Esophagus muscularis mucosa (tissue), 4 donors: ENCODE measurements at regions not wholly inside any gene's neighbourhood (a gene's known extent, or its start where the extent isn't known, plus 50 kb on each side); places are given as distances from the start of the nearest gene placed in this dataset.

Experiments used
- DNase-seq: peaks from one replicate; pipeline ENCODE4 v3.0.0-alpha.2; 2017; ENCODE audit errors: extremely low spot score
- H3K27ac ChIP-seq, 4 donors: fragments of 200-600 bp; sonication (generic); replicated peaks in 1 of 4; 1 replicate in 3 of 4; 2 replicates in 1 of 4; pipeline ENCODE4 v1.5.1; 2016 to 2019; ENCODE audit warnings: mild to moderate bottlenecking in 1 of 4
- H3K27me3 ChIP-seq, 4 donors: fragments of 200-600 bp; sonication (generic); one replicate each; pipeline versions ENCODE4 v1.5.1 to v1.6.0; 2016 to 2019
- H3K36me3 ChIP-seq, 4 donors: fragments of 200-600 bp; sonication (generic); one replicate each; pipeline ENCODE4 v1.5.1; 2016 to 2019
- H3K4me1 ChIP-seq, 4 donors: fragments of 200-600 bp; sonication (generic); one replicate each; pipeline ENCODE4 v1.5.1; 2016 to 2019
- H3K4me3 ChIP-seq, 4 donors: fragments of 200-600 bp; sonication (generic); 1 replicate in 2 of 4; 2 replicates in 2 of 4; pipeline ENCODE4 v1.5.1; 2016 to 2019; ENCODE audit warnings: mild to moderate bottlenecking in 4 of 4, moderate library complexity in 1 of 4
- H3K9me3 ChIP-seq, 4 donors: fragments of 200-600 bp; sonication (generic); 1 replicate in 3 of 4; 2 replicates in 1 of 4; pipeline ENCODE4 v1.5.1; 2016 to 2019
- EP300 ChIP-seq: sonication (generic); formaldehyde crosslinking; IDR thresholded peaks from one replicate; pipeline ENCODE4 v1.6.1; 2017; ENCODE audit warnings: antibody characterized with exemption
- POLR2A ChIP-seq: fragments of 450-650 bp; IDR thresholded peaks from one replicate; pipeline ENCODE4 v1.6.1; 2017; ENCODE audit warnings: antibody characterized with exemption, moderate library complexity, mild to moderate bottlenecking, low read depth
- POLR2AphosphoS5 ChIP-seq, 2 donors: sonication (generic); formaldehyde crosslinking; IDR thresholded peaks; one replicate each; pipeline ENCODE4 v1.6.1; 2017; ENCODE audit warnings: antibody characterized with exemption in 2 of 2
- WGBS: methylation state at CpG from one replicate; pipeline ENCODE4 v1.1.5; 2018; 5-methylcytosine and 5-hydroxymethylcytosine counted together
- intact Hi-C: fragments of 100-400 bp; cut with DNase I; formaldehyde crosslinking; loops from one replicate; pipeline ENCODE4 v1.15.1; 2023
- TF ChIP-seq, protein P1 (sequence below), 3 experiments: fragments of 200-600 bp in 2 of 3; fragments of 450-650 bp in 1 of 3; sonication (generic) in 2 of 3; IDR thresholded peaks; one replicate each; pipeline ENCODE4 v1.5.1; 2017 to 2019; ENCODE audit warnings: antibody characterized with exemption in 3 of 3, mild to moderate bottlenecking in 2 of 3, moderate library complexity in 1 of 3

DNA sequence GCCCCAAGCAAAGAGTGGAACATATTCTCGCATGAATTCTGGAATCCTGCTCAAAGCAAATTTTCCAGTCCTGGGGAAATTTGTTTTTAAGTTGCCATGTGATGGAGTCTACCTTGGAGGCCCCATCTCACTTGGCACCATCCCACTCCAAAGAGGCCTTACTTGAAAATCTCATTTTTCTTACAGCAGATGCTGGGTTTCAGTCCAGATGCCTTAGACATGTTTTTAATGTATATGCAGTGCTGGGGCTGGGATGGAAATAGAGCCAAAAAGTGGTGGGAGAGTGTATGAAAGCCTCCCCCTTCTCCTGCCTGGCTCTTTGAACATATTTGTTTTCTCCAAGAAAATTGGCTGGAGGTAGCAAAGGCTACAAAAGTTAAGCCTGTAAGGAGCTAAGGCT is 493.7 kb downstream of the ENC1 start:
- no peak for DNase-seq
- H3K4me1 ChIP-seq, result peaks cover 1 to 15% (median 7%) of the 10 kb centered on the region in 4 donors
- 100% methylated on average over 1 of the region's 1 CpG for WGBS
- no peaks in the 10 kb centered on the region for H3K36me3 ChIP-seq
- TF ChIP-seq EP300 (no peak), POLR2A (no peak), POLR2AphosphoS5 (IDR thresholded peaks at IDR 0.05) (no peak)
- TF ChIP-seq, protein P1, sequence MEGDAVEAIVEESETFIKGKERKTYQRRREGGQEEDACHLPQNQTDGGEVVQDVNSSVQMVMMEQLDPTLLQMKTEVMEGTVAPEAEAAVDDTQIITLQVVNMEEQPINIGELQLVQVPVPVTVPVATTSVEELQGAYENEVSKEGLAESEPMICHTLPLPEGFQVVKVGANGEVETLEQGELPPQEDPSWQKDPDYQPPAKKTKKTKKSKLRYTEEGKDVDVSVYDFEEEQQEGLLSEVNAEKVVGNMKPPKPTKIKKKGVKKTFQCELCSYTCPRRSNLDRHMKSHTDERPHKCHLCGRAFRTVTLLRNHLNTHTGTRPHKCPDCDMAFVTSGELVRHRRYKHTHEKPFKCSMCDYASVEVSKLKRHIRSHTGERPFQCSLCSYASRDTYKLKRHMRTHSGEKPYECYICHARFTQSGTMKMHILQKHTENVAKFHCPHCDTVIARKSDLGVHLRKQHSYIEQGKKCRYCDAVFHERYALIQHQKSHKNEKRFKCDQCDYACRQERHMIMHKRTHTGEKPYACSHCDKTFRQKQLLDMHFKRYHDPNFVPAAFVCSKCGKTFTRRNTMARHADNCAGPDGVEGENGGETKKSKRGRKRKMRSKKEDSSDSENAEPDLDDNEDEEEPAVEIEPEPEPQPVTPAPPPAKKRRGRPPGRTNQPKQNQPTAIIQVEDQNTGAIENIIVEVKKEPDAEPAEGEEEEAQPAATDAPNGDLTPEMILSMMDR (IDR thresholded peaks at IDR 0.05), result no peak
- H3K9me3 ChIP-seq, result no peaks in the 10 kb centered on the region
- H3K4me3 ChIP-seq, result no peak overlapping the region
- no peaks in the 10 kb centered on the region for H3K27me3 ChIP-seq
- H3K27ac ChIP-seq, result no peak overlapping the region
- intact Hi-C loops, result no loop called here

GRCh38 chr5:74145951-74146350 is 494.6 kb downstream of the ENC1 start:
- intact Hi-C loops, result no loop called here
- H3K27me3 ChIP-seq, result no peaks in the 10 kb centered on the region
- peaks cover 1 to 15% (median 7%) of the 10 kb centered on the region in 4 donors for H3K4me1 ChIP-seq
- H3K4me3 ChIP-seq, result no peak overlapping the region
- 81% methylated on average over 9 of the region's 9 CpGs for WGBS
- DNase-seq, result no peak
- H3K36me3 ChIP-seq, result no peaks in the 10 kb centered on the region
- H3K27ac ChIP-seq, result no peak overlapping the region
- TF ChIP-seq, protein P1 (IDR thresholded peaks at IDR 0.05), result no peak
- TF ChIP-seq POLR2AphosphoS5 (IDR thresholded peaks at IDR 0.05), result no peak
- no peak for TF ChIP-seq POLR2A
- TF ChIP-seq EP300, result no peak
- H3K9me3 ChIP-seq, result no peaks in the 10 kb centered on the region

DNA sequence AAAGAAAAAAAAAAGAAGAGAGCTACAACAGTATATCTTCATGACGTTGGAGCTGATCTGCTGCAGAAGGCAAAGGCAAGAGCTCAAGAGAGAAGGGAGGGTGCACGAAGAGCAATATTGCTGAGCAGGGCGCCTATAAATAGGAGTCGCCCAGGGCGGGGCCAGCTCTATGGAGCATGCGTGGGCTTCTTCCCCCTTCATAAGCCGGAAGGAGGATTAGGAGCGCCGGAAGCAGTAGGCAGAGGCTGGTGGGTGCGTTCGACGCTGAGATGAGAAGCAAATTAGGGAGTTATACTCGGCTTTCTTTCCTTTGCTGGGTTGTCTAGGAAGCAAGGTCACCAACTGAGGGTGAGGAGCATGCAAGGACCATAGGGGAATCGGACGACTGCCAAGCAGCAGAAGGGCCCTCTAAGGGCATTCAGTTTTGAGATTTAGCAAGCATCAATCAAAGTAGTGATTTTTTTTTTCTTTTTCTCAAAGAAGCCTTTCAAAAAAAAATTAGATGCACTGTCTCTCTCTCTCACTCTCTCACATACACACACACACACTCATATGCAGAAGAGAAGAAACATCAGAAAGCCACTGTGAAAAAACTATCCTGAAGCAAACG is 496.7 kb downstream of the ENC1 start:
- 87% methylated on average over 16 of the region's 16 CpGs for WGBS
- no peak for DNase-seq
- intact Hi-C loops, result no loop called here
- Histone ChIP-seq H3K27me3 (no peaks in the 10 kb centered on the region), H3K27ac (no peak overlapping the region), H3K4me1 (peaks cover 0 to 6% (median 4%) of the 10 kb centered on the region in 4 donors), H3K4me3 (no peak overlapping the region), H3K9me3 (no peaks in the 10 kb centered on the region), H3K36me3 (no peaks in the 10 kb centered on the region)
- TF ChIP-seq, protein P1 (IDR thresholded peaks at IDR 0.05), result no peak
- no peak for TF ChIP-seq POLR2AphosphoS5 (IDR thresholded peaks at IDR 0.05)
- TF ChIP-seq POLR2A, result no peak
- no peak for TF ChIP-seq EP300

GRCh38 chr5:74143151-74143550 is 497.4 kb downstream of the ENC1 start:
- Histone ChIP-seq H3K27ac (no peak overlapping the region), H3K27me3 (no peaks in the 10 kb centered on the region), H3K4me1 (peaks cover 0 to 6% (median 4%) of the 10 kb centered on the region in 4 donors), H3K36me3 (no peaks in the 10 kb centered on the region), H3K9me3 (no peaks in the 10 kb centered on the region), H3K4me3 (no peak overlapping the region)
- no peak for DNase-seq
- WGBS, result 83% methylated on average over 3 of the region's 3 CpGs
- intact Hi-C loops, result no loop called here
- TF ChIP-seq POLR2AphosphoS5 (IDR thresholded peaks at IDR 0.05) (no peak), EP300 (no peak), POLR2A (no peak)
- TF ChIP-seq, protein P1 (IDR thresholded peaks at IDR 0.05), result no peak

- H3K9me3 ChIP-seq, result no peaks in the 10 kb centered on the region
- no peak for DNase-seq
- TF ChIP-seq POLR2AphosphoS5 (IDR thresholded peaks at IDR 0.05) (no peak), EP300 (no peak), POLR2A (no peak)
- TF ChIP-seq, protein P1 (IDR thresholded peaks at IDR 0.05), result no peak
- no peaks in the 10 kb centered on the region for H3K36me3 ChIP-seq
- H3K4me3 ChIP-seq, result no peak overlapping the region
- H3K27ac ChIP-seq, result no peak overlapping the region
- no peaks in the 10 kb centered on the region for H3K27me3 ChIP-seq
- intact Hi-C loops, result no loop called here
- H3K4me1 ChIP-seq, result peaks cover 0 to 5% (median 4%) of the 10 kb centered on the region in 4 donors
- 63% methylated on average over 4 of the region's 4 CpGs for WGBS
These were observed 499.5 kb downstream of the ENC1 start for GRCh38 chr5:74141053-74141452.
